K562 (cell line): ENCODE measurements at regions not wholly inside any gene's neighbourhood (a gene's known extent, or its start where the extent isn't known, plus 50 kb on each side); places are given as distances from the start of the nearest gene placed in this dataset.
A peak's percentile ranks its signal among the peaks of the same experiment; 100 is the strongest.

Experiments used
- ATAC-seq: fragments of 200-7000 bp; cut with Tn5 transposase; 3 replicates; pipeline ENCODE4 v1.9.1; 2020; ENCODE audit warnings: moderate library complexity
- BruUV-seq: library from RNA; stranded (reverse); fragments of 400-500 nt; replicated peaks from 2 replicates; lab custom pipeline; 2021; lab: Mats Ljungman, UMichigan
- CTCF ChIA-PET: fragments of 300-600 bp; formaldehyde crosslinking; extraction: SDS; loops from one replicate; lab custom pipeline; 2021; ENCODE audit warnings: low intra/inter-chr PET ratio; lab: Yijun Ruan, JAX
- POLR2A ChIA-PET: fragments of 300-600, 350-650 bp; sonication (Branson Sonifier 250); formaldehyde crosslinking; extraction: SDS; loops from one replicate; lab custom pipeline; 2021; ENCODE audit warnings: antibody characterized with exemption, inconsistent platforms; lab: Yijun Ruan, JAX
- DNase-seq, 4 experiments: peaks; one replicate each; pipeline versions ENCODE4 v3.0.0 to v3.0.0-alpha.2; 2011 to 2018; ENCODE audit warnings: low spot score in 3 of 4, mixed read lengths in 3 of 4; ENCODE audit errors: extremely low read depth in 1 of 4
- FAIRE-seq: peaks from 2 replicates; lab custom pipeline; 2011; peaks lifted over from hg19 to GRCh38; lab: Jason Lieb, UNC
- H2AFZ ChIP-seq: 2 replicates; pipeline ENCODE4 v1.6.0; 2011; ENCODE audit warnings: low read depth, low read length, control low read depth, inconsistent platforms
- H3K27ac ChIP-seq: fragments of 200-600 bp; 3 replicates; pipeline ENCODE4 v1.8.0; 2011; ENCODE audit warnings: low read depth, mild to moderate bottlenecking, control low read depth, inconsistent platforms, low read length, moderate library complexity, mixed read lengths; ENCODE audit errors: extremely low read depth
- H3K27me3 ChIP-seq, 2 experiments: fragments of 300-600 bp in 1 of 2; 2 replicates in 1 of 2; 3 replicates in 1 of 2; pipeline versions ENCODE4 v1.6.0 to v1.8.0; 2011; ENCODE audit warnings: inconsistent platforms in 2 of 2, low read length in 2 of 2, mild to moderate bottlenecking in 1 of 2, mixed read lengths in 1 of 2, moderate library complexity in 1 of 2; ENCODE audit not compliant: control insufficient read depth in 2 of 2, insufficient read depth in 2 of 2
- H3K36me3 ChIP-seq: fragments of 300-600 bp; 3 replicates; pipeline ENCODE4 v1.8.0; 2011; ENCODE audit warnings: mild to moderate bottlenecking, low read length, inconsistent platforms; ENCODE audit not compliant: control insufficient read depth, insufficient read depth
- H3K4me1 ChIP-seq, 2 experiments: fragments of 200-600 bp in 1 of 2; replicated peaks in 1 of 2; 2 replicates in 1 of 2; 3 replicates in 1 of 2; pipeline versions ENCODE4 v1.5.1 to v1.8.0; 2011; ENCODE audit warnings: inconsistent platforms in 2 of 2, low read length in 2 of 2, mild to moderate bottlenecking in 1 of 2, mixed read lengths in 1 of 2, moderate library complexity in 1 of 2; ENCODE audit not compliant: control insufficient read depth in 2 of 2, insufficient read depth in 2 of 2
- H3K4me2 ChIP-seq: 2 replicates; pipeline ENCODE4 v1.6.1; 2011; ENCODE audit warnings: low read length, control low read depth, inconsistent platforms, mixed read lengths; ENCODE audit not compliant: insufficient read depth
- H3K4me3 ChIP-seq: fragments of 200-600 bp; sonication (generic), shearing (Covaris generic); 2 replicates; pipeline ENCODE4 v1.5.1; 2016; ENCODE audit warnings: control low read depth, inconsistent platforms
- H3K79me2 ChIP-seq: fragments of 200-600 bp; 3 replicates; pipeline ENCODE4 v1.8.0; 2011; ENCODE audit warnings: low read length, inconsistent platforms; ENCODE audit not compliant: control insufficient read depth, insufficient read depth
- H3K9ac ChIP-seq, 2 experiments: 2 replicates each; pipeline versions ENCODE4 v1.6.0 to v1.6.1; 2011; ENCODE audit warnings: low read depth in 2 of 2, low read length in 2 of 2, control low read depth in 1 of 2, inconsistent platforms in 1 of 2, mild to moderate bottlenecking in 1 of 2, mixed read lengths in 1 of 2; ENCODE audit not compliant: insufficient read depth in 1 of 2
- H3K9me1 ChIP-seq: one replicate; pipeline ENCODE4 v1.6.0; 2011; ENCODE audit warnings: inconsistent platforms, mild to moderate bottlenecking, low read length, moderate library complexity; ENCODE audit not compliant: control insufficient read depth, insufficient read depth
- H3K9me3 ChIP-seq: replicated peaks from 2 replicates; pipeline ENCODE4 v1.5.1; 2011; ENCODE audit warnings: low read depth, low read length, inconsistent platforms; ENCODE audit not compliant: control insufficient read depth, insufficient read depth
- H4K20me1 ChIP-seq: replicated peaks from 2 replicates; pipeline ENCODE4 v1.6.1; 2011; ENCODE audit warnings: low read length, inconsistent platforms, mixed read lengths; ENCODE audit not compliant: control insufficient read depth, insufficient read depth
- ARNT ChIP-seq, 2 experiments: fragments of 450-650 bp; IDR thresholded peaks; 2 replicates each; pipeline ENCODE4 v1.6.1; 2016; ENCODE audit warnings: mild to moderate bottlenecking in 1 of 2
- CAMTA2 ChIP-seq: fragments of 250-450 bp; sonication (Bioruptor Pico); conservative IDR thresholded peaks from 2 replicates; pipeline ENCODE4 v1.5.1; 2022
- CEBPG ChIP-seq, 3 experiments: fragments of 200-800 bp in 1 of 3; sonication (Bioruptor generic) in 1 of 3; sonication (generic) in 1 of 3; formaldehyde crosslinking in 1 of 3; IDR thresholded peaks in 2 of 3; conservative IDR thresholded peaks in 1 of 3; 2 replicates each; pipeline versions ENCODE4 v1.6.1 to v1.8.0; 2016 to 2022; ENCODE audit warnings: missing compliant biosample characterization in 2 of 3, missing genetic modification characterization in 2 of 3, mild to moderate bottlenecking in 1 of 3, missing genetic modification reagents in 1 of 3
- FOSL1 ChIP-seq: fragments of 200-800 bp; sonication (Bioruptor generic); conservative IDR thresholded peaks from 2 replicates; pipeline ENCODE4 v1.6.1; 2016; ENCODE audit warnings: missing genetic modification characterization, missing compliant biosample characterization
- HEY1 ChIP-seq: fragments of 250-450 bp; sonication (Bioruptor Pico); IDR thresholded peaks from 2 replicates; pipeline ENCODE4 v1.5.0; 2020; ENCODE audit warnings: mild to moderate bottlenecking, moderate library complexity, borderline replicate concordance
- IRF2 ChIP-seq: sonication (generic); formaldehyde crosslinking; IDR thresholded peaks from 2 replicates; pipeline ENCODE4 v1.8.1; 2022; ENCODE audit warnings: mild to moderate bottlenecking, missing genetic modification reagents
- SRF ChIP-seq, 2 experiments: fragments of 250-450, 450-650 bp in 1 of 2; sonication (Bioruptor Pico) in 1 of 2; sonication (generic) in 1 of 2; formaldehyde crosslinking; IDR thresholded peaks; 2 replicates each; pipeline versions ENCODE4 v1.5.0 to v1.5.1; 2020 to 2022; ENCODE audit warnings: mild to moderate bottlenecking in 1 of 2, missing genetic modification reagents in 1 of 2
- XRCC5 ChIP-seq: fragments of 200-400 bp; formaldehyde crosslinking; IDR thresholded peaks from 2 replicates; pipeline ENCODE4 v1.6.1; 2017; ENCODE audit warnings: low read depth, mild to moderate bottlenecking, low read length
- ZBTB49 ChIP-seq: sonication (generic); formaldehyde crosslinking; IDR thresholded peaks from 2 replicates; pipeline ENCODE4 v1.8.0; 2022; ENCODE audit warnings: missing genetic modification reagents, mild to moderate bottlenecking, borderline replicate concordance
- ZNF239 ChIP-seq: fragments of 250-450 bp; sonication (Bioruptor Pico); IDR thresholded peaks from 2 replicates; pipeline ENCODE4 v1.4.0; 2020; ENCODE audit warnings: mild to moderate bottlenecking
- ZNF586 ChIP-seq: fragments of 450-650 bp; formaldehyde crosslinking; conservative IDR thresholded peaks from 2 replicates; pipeline ENCODE4 v1.4.0; 2020; ENCODE audit warnings: mild to moderate bottlenecking, moderate library complexity
- WGBS: fragments of 100-300 bp; shearing (Covaris generic); methylation state at CpG from one replicate; pipeline ENCODE4 v1.1.6; 2016; ENCODE audit warnings: low coverage, mixed read lengths; ENCODE audit not compliant: insufficient coverage; ENCODE audit errors: missing lambda C conversion rate; 5-methylcytosine and 5-hydroxymethylcytosine counted together
- in situ Hi-C: fragments of 300-500 bp; cut with MboI; formaldehyde crosslinking; loops from 4 replicates; pipeline ENCODE4 v1.15.0; 2018; ENCODE audit warnings: inconsistent platforms, mixed read lengths
- intact Hi-C: fragments of 100-400 bp; cut with micrococcal nuclease; formaldehyde crosslinking; loops from 2 replicates; pipeline ENCODE4 v1.14.2; 2022

- no peaks in the 10 kb centered on the region for H3K9me1 ChIP-seq
- ATAC-seq (no peak), DNase-seq (no peak), FAIRE-seq (no peak)
- CTCF ChIA-PET = no interaction called here
- H3K27me3 ChIP-seq = no peaks in the 10 kb centered on the region
- no peaks in the 10 kb centered on the region for H4K20me1 ChIP-seq
- H3K4me3 ChIP-seq = no peak overlapping the region
- in situ Hi-C loops (no loop called here), intact Hi-C loops (no loop called here)
- H3K36me3 ChIP-seq = no peaks in the 10 kb centered on the region
- no peaks in the 10 kb centered on the region for H3K9me3 ChIP-seq
- 0 out of 2 replicates have a peak overlapping the region, but pooled peaks have one; percentile 15 for H2AFZ ChIP-seq
- H3K4me1 ChIP-seq = no peaks in the 10 kb centered on the region
- no peak overlapping the region for H3K4me2 ChIP-seq
- 2% methylated on average over 14 of the region's 14 CpGs for WGBS
- H3K9ac ChIP-seq = no peak overlapping the region
- TF ChIP-seq CEBPG (CRISPR knock-in tag; IDR thresholded peaks at IDR 0.05) = no peak
- no peak for TF ChIP-seq CEBPG (tag; conservative IDR thresholded peaks at IDR 0.05 in 1 of 2, IDR thresholded peaks at IDR 0.05 in 1 of 2)
- TF ChIP-seq FOSL1 (tag) = 0 out of 2 replicates have a peak, but pooled peaks have one; percentile 39
- POLR2A ChIA-PET = interaction anchor here (0.6 kb wide), 1 partner anchor 1067 kb away, joined by 4 read pairs; no protein-coding TSS in a partner anchor
- BruUV-seq = no TSS peak
- no peaks in the 10 kb centered on the region for H3K79me2 ChIP-seq
- no peak overlapping the region for H3K27ac ChIP-seq
Measured at GRCh38 chr1:87805666-87806378, 477.1 kb downstream of the LMO4 start.

DNA sequence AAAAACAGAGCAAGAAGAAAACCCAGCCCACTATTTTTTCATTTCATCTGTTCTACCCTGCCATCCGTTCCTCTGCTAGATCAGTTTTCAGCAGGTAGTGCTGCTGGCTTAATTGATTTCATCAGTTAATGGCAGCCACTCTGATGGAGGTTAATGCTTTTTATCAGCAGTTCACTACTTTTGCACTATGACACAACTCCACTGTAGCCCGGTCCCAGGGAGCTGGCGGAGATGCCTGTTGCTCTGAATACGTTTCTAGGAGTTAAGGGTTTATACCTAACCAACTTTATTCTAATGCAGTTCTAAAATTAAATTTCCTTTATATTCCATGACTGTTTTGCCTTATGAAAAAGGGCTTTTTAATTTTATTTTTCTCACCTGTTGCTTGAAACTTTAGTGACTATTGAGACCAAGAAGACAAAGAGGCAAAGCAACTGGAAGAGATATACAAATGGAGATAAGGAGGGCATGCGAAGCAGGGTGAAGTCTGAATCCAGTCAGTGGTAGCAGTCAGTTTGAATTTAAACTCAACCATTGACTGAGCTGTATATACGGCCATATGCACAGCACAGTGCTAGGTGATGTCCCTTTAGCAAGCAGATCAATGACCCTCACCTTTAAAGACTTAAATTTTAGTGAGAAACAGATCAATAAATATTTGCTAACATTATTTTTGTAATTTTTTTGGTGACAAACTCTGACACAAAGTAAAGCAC is 477.9 kb downstream of the LMO4 start:
- ChIA-PET POLR2A (interaction anchor here (0.6 kb wide), 1 partner anchor 1067 kb away, joined by 4 read pairs; no protein-coding TSS in a partner anchor), CTCF (no interaction called here)
- DNase-seq = no peak
- Histone ChIP-seq H3K27me3 (no peaks in the 10 kb centered on the region), H3K9me3 (no peaks in the 10 kb centered on the region), H3K79me2 (no peaks in the 10 kb centered on the region), H3K4me1 (no peaks in the 10 kb centered on the region), H3K36me3 (no peaks in the 10 kb centered on the region), H3K9ac (no peak overlapping the region), H3K4me2 (no peak overlapping the region), H4K20me1 (no peaks in the 10 kb centered on the region), H2AFZ (no peak overlapping the region), H3K4me3 (no peak overlapping the region)
- intact Hi-C loops = no loop called here
- FAIRE-seq = no peak
- ATAC-seq = no peak
- in situ Hi-C loops = no loop called here
- BruUV-seq = no TSS peak
- WGBS = 5% methylated on average over 6 of the region's 6 CpGs
- TF ChIP-seq HEY1 (CRISPR knock-in tag) (no peak), IRF2 (CRISPR knock-in tag) (no peak), ZNF239 (CRISPR knock-in tag) (no peak), ZBTB49 (CRISPR knock-in tag) (no peak), ZNF586 (CRISPR knock-in tag) (no peak), ARNT (IDR thresholded peaks at IDR 0.05) (no peak), CAMTA2 (CRISPR knock-in tag) (no peak), SRF (CRISPR knock-in tag; IDR thresholded peaks at IDR 0.05) (no peak), XRCC5 (no peak)
- TF ChIP-seq, all 486 proteins: peak for 0
- Histone ChIP-seq H3K27ac (no peak overlapping the region), H3K9me1 (no peaks in the 10 kb centered on the region)
